ENCODE measurements at regions not wholly inside any gene's neighbourhood (a gene's known extent, or its start where the extent isn't known, plus 50 kb on each side); places are given as distances from the start of the nearest gene placed in this dataset.

DNA sequence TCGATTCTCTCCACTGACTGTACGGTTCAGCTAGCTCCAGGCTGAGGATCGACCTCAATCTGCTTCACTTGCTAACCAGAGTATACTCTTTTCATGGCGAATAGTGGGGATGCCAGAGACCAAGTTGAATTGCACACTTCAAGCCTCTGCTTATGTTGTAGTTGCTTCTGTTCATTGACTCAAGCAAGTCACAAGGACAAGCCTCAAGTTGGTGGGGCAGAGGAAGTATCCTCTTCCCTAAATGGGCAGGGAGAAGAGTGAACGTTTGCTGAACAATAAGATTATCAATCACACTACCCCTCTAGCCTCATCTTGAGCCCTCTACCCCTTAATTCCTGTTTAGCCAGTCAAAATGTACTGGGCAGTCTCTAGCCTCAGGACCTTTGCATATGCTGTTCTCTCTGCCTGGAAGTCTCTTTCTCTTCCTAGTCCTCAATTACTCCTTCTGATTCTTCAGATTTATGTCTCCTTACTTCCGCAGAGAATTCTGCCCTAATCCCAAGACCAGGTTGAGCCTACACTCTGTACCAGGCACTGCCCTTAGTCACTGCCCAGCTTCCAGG lies 390.4 kb upstream of the PROK2 start:
- Histone ChIP-seq H2AK5ac (ENCODE audit: insufficient read length, low read length) (no peak overlapping the region), H3T11ph (ENCODE audit: low read length) (no peak overlapping the region), H4K20me1 (ENCODE audit: control insufficient read depth, insufficient read depth, insufficient read length) (no peaks in the 10 kb centered on the region), H3K79me1 (ENCODE audit: insufficient read depth, low read depth, low read length, poor library complexity, severe bottlenecking) (no peaks in the 10 kb centered on the region), H2AFZ (ENCODE audit: low read length) (no peak overlapping the region), H3K9ac (ENCODE audit: extremely low read depth, insufficient read length, low read length) (no peak overlapping the region), H2BK20ac (ENCODE audit: low read depth, low read length, poor library complexity, severe bottlenecking) (no peak overlapping the region), H4K8ac (replicated peaks; ENCODE audit: insufficient read length, low read depth, low read length) (no peak overlapping the region), H3K18ac (ENCODE audit: insufficient read length, low read depth, low read length) (no peak overlapping the region), H3K4ac (ENCODE audit: low read depth, low read length) (no peak overlapping the region), H3K56ac (ENCODE audit: insufficient read length, low read depth, low read length) (no peak overlapping the region), H3K9me3 (ENCODE audit: control insufficient read depth, low read depth, low read length) (no peaks in the 10 kb centered on the region), H3K4me1 (ENCODE audit: insufficient read depth, low read length) (no peaks in the 10 kb centered on the region), H3K27me3 (ENCODE audit: insufficient read depth, low read length) (no peaks in the 10 kb centered on the region), H4K5ac (ENCODE audit: insufficient read length, low read depth, low read length) (no peak overlapping the region), H4K91ac (ENCODE audit: insufficient read length, low read depth, low read length) (no peak overlapping the region), H3K79me2 (ENCODE audit: insufficient read depth, low read length) (no peaks in the 10 kb centered on the region), H2BK120ac (ENCODE audit: low read depth, low read length, poor library complexity, severe bottlenecking) (no peak overlapping the region), H2BK5ac (ENCODE audit: insufficient read length, low read length) (no peak overlapping the region), H3K23ac (ENCODE audit: insufficient read length, low read depth, low read length) (no peak overlapping the region), H3K27ac (ENCODE audit: insufficient read length, low read depth, low read length) (no peak overlapping the region), H3K4me2 (ENCODE audit: insufficient read depth, insufficient read length, low read length) (no peak overlapping the region), H2BK15ac (ENCODE audit: low read depth, low read length) (no peak overlapping the region), H2BK12ac (ENCODE audit: insufficient read length, low read depth, low read length) (no peak overlapping the region), H3K14ac (ENCODE audit: insufficient read depth, low read length) (no peak overlapping the region), H3K23me2 (ENCODE audit: insufficient read length, low read depth, low read length, poor library complexity, severe bottlenecking) (no peaks in the 10 kb centered on the region)
- no peaks in the 10 kb centered on the region for H3K36me3 Mint-ChIP-seq (ENCODE audit: insufficient read depth in 1 of 3, low read depth in 3 of 3)
- H3K27ac Mint-ChIP-seq: no peak overlapping the region
- H3K4me1 Mint-ChIP-seq: peaks cover 5 to 7% of the 10 kb centered on the region in 2 experiments
- no peaks in the 10 kb centered on the region for H3K9me3 Mint-ChIP-seq
- no peak for DNase-seq
- H3K4me3 Mint-ChIP-seq: no peak overlapping the region
- TF ChIP-seq, protein P1, sequence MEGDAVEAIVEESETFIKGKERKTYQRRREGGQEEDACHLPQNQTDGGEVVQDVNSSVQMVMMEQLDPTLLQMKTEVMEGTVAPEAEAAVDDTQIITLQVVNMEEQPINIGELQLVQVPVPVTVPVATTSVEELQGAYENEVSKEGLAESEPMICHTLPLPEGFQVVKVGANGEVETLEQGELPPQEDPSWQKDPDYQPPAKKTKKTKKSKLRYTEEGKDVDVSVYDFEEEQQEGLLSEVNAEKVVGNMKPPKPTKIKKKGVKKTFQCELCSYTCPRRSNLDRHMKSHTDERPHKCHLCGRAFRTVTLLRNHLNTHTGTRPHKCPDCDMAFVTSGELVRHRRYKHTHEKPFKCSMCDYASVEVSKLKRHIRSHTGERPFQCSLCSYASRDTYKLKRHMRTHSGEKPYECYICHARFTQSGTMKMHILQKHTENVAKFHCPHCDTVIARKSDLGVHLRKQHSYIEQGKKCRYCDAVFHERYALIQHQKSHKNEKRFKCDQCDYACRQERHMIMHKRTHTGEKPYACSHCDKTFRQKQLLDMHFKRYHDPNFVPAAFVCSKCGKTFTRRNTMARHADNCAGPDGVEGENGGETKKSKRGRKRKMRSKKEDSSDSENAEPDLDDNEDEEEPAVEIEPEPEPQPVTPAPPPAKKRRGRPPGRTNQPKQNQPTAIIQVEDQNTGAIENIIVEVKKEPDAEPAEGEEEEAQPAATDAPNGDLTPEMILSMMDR (conservative IDR thresholded peaks at IDR 0.05): no peak
- no CpG with 5 or more reads among the region's 6 CpGs for WGBS (ENCODE audit: extremely low coverage, insufficient read length, low lambda C conversion rate)
- peaks cover 3% of the 10 kb centered on the region for H3K27me3 Mint-ChIP-seq (ENCODE audit: low read depth)

Measured in H9 (cell line).